A673 (cell line): ENCODE measurements at regions not wholly inside any gene's neighbourhood (a gene's known extent, or its start where the extent isn't known, plus 50 kb on each side); places are given as distances from the start of the nearest gene placed in this dataset.

Experiments used
- EZH2 ChIP-seq: fragments of 200-600 bp; sonication (generic); IDR thresholded peaks from 2 replicates; pipeline ENCODE4 v1.6.1; 2017; ENCODE audit warnings: borderline replicate concordance, low read depth, mild to moderate bottlenecking, mixed read lengths, antibody characterized with exemption, low read length; ENCODE audit not compliant: poor library complexity, severe bottlenecking
- TF ChIP-seq, protein P1 (sequence below): fragments of 300-800, 200-600 bp; sonication (generic); conservative IDR thresholded peaks from 2 replicates; pipeline ENCODE4 v1.5.1; 2017; ENCODE audit warnings: low read depth, mild to moderate bottlenecking, antibody characterized with exemption, low read length, moderate library complexity, mixed read lengths

DNA sequence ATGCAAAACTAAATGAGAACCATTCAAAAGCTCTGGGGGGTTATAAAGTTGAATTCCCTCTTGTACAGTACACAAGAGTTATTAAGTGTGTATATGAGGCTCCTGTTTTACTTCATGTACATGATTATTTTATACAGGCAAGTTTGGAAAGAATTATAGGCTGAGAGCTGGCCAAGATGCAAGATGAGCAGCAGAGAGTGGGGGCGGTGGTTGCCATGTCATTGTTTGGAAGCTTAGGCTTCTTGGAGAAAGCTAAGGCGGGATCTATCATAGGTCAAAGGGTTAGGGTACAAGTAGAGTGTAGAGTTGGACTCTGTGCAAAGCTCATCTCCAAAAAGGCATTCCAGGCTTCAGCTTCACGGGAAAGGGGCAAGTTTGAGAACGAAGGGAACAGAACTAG is 297.1 kb upstream of the TBX3 start:
- TF ChIP-seq, protein P1, sequence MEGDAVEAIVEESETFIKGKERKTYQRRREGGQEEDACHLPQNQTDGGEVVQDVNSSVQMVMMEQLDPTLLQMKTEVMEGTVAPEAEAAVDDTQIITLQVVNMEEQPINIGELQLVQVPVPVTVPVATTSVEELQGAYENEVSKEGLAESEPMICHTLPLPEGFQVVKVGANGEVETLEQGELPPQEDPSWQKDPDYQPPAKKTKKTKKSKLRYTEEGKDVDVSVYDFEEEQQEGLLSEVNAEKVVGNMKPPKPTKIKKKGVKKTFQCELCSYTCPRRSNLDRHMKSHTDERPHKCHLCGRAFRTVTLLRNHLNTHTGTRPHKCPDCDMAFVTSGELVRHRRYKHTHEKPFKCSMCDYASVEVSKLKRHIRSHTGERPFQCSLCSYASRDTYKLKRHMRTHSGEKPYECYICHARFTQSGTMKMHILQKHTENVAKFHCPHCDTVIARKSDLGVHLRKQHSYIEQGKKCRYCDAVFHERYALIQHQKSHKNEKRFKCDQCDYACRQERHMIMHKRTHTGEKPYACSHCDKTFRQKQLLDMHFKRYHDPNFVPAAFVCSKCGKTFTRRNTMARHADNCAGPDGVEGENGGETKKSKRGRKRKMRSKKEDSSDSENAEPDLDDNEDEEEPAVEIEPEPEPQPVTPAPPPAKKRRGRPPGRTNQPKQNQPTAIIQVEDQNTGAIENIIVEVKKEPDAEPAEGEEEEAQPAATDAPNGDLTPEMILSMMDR = no peak
- no peak for TF ChIP-seq EZH2
